Heart left ventricle (tissue), 16 donors: ENCODE measurements at regions not wholly inside any gene's neighbourhood (a gene's known extent, or its start where the extent isn't known, plus 50 kb on each side); places are given as distances from the start of the nearest gene placed in this dataset.

ENCODE experiments used
- ATAC-seq, 4 donors: fragments of 200-7000 bp; cut with Tn5 transposase; one replicate each; pipeline ENCODE4 v1.9.1; 2020 to 2022; ENCODE audit warnings: moderate library complexity in 4 of 4, mild to moderate bottlenecking in 3 of 4, moderate number of reproducible peaks in 1 of 4
- DNase-seq, 5 donors: peaks; one replicate each; pipeline ENCODE4 v3.0.0-alpha.2; 2020
- H3K27ac ChIP-seq, 12 donors: fragments of 200-600 bp; sonication (generic) in 4 of 12; one replicate each; pipeline versions ENCODE4 v1.5.0 to v1.8.0; 2016 to 2022; ENCODE audit warnings: mild to moderate bottlenecking in 2 of 12
- H3K27me3 ChIP-seq, 9 donors: fragments of 200-600 bp; sonication (generic) in 2 of 9; one replicate each; pipeline versions ENCODE4 v1.5.1 to v1.8.0; 2016 to 2022; ENCODE audit warnings: mild to moderate bottlenecking in 3 of 9
- H3K36me3 ChIP-seq, 9 donors: fragments of 200-600 bp; sonication (generic) in 2 of 9; one replicate each; pipeline versions ENCODE4 v1.5.0 to v1.8.0; 2018 to 2022; ENCODE audit warnings: mild to moderate bottlenecking in 2 of 9
- H3K4me1 ChIP-seq, 12 donors: fragments of 200-600 bp; sonication (generic) in 4 of 12; one replicate each; pipeline versions ENCODE4 v1.5.0 to v1.8.0; 2016 to 2022; ENCODE audit warnings: mild to moderate bottlenecking in 3 of 12
- H3K4me3 ChIP-seq, 12 donors: fragments of 200-600 bp; sonication (generic) in 4 of 12; one replicate each; pipeline versions ENCODE4 v1.5.0 to v1.8.0; 2017 to 2022; ENCODE audit warnings: mild to moderate bottlenecking in 9 of 12, moderate library complexity in 4 of 12
- H3K9me3 ChIP-seq, 12 donors: fragments of 200-600 bp; sonication (generic) in 4 of 12; one replicate each; pipeline versions ENCODE4 v1.5.0 to v1.8.0; 2016 to 2022; ENCODE audit warnings: mild to moderate bottlenecking in 1 of 12
- POLR2A ChIP-seq, 2 donors: fragments of 450-650 bp; IDR thresholded peaks; one replicate each; pipeline ENCODE4 v1.6.1; 2017; ENCODE audit warnings: antibody characterized with exemption in 2 of 2, mild to moderate bottlenecking in 2 of 2, moderate library complexity in 2 of 2
- WGBS, 4 donors: extraction: QIAGEN DNeasy Blood & Tissue Kit in 2 of 4; methylation state at CpG; one replicate each; pipeline versions ENCODE4 v1.1.5 to v1.1.7; 2013 to 2018; 5-methylcytosine and 5-hydroxymethylcytosine counted together
- intact Hi-C, 10 donors: fragments of 100-400 bp; cut with DNase I; formaldehyde crosslinking; loops; one replicate each; pipeline versions ENCODE4 v1.11.1 to v1.14.2; 2022
- TF ChIP-seq, protein P1 (sequence below), 12 donors: fragments of 200-600 bp; sonication (generic) in 4 of 12; IDR thresholded peaks; one replicate each; pipeline versions ENCODE4 v1.5.0 to v1.8.0; 2018 to 2022; ENCODE audit warnings: antibody characterized with exemption in 12 of 12, mild to moderate bottlenecking in 5 of 12
- donor health status: ischemic (EF 13 %, LVEDD 7.1; RV severe dilation, severe dysfunction).
- donor health status: healthy with polysubstance abuse.
- donor health status: DM: no; HTN: yes; CAD: no.
- donor health status: DM: no; HTN: no; CAD: no.
- donor health status: ischemic (EF 25% LVEDD 6.9; RV normal size, moderate dysfunction).
- donor health status: ischemic (EF 25% LVEDD 5.7; RV mildly dilated, moderate dysfunction).
- donor health status: healthy.
- donor health status: DM: yes; HTN: yes; CAD: no.
- donor health status: ischemic (EF 35%, LVEDD 5.7; RV mildly dilated, moderate dysfunction).
- donor health status: nonischemic (EF 11% LVEDD 7.7; RV severe dilation, severe dysfunction).
- donor health status: DM: yes; HTN: yes; CAD: no.
- donor health status: PGD.
- donor health status: ischemic (EF 29% LVEDD 5.4; RV normal size, mild dysfunction).
- donor health status: nonischemic (EF 23%, LVEDD 6.1; RV moderate dilation, normal function).

DNA sequence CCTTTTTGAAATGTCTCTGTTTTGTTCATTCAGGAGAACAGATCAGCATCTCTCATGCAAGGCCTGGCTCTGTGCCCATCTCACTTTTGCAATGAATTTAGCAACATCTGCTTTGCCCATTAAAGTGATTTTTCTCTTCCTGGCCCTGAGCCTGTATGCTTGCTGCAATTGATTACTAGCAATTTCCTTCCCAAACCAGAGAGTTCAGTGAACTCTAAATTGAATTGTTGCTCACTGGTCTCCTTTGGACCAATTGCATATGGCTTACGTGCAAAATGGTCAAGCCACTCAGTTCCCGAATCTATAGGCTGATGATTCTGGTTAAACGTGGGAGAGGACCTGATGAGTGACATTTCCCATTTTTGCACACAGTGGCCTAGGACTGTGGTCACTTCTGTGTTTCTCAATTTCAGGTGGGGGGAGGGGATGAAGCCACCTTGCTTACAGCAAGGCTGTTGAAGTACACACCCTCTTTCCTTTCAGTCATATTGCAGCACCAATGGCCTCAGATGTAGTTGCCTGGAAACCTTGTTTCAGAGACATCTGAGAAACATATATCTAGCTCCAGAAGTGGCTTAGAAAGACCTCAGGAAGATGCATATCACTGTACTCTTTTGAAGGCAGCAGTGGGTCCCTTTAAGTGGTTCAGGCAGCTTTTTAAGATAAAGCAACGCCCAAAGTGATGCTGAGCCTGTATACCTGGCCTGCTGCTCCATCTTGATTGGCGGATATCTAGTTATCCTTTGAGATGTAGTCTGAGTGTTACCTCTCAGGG is 201.4 kb downstream of the PTEN start:
- 62 to 68% (median 65%) methylated on average over 5 of the region's 5 CpGs for WGBS, 4 donors

DNA sequence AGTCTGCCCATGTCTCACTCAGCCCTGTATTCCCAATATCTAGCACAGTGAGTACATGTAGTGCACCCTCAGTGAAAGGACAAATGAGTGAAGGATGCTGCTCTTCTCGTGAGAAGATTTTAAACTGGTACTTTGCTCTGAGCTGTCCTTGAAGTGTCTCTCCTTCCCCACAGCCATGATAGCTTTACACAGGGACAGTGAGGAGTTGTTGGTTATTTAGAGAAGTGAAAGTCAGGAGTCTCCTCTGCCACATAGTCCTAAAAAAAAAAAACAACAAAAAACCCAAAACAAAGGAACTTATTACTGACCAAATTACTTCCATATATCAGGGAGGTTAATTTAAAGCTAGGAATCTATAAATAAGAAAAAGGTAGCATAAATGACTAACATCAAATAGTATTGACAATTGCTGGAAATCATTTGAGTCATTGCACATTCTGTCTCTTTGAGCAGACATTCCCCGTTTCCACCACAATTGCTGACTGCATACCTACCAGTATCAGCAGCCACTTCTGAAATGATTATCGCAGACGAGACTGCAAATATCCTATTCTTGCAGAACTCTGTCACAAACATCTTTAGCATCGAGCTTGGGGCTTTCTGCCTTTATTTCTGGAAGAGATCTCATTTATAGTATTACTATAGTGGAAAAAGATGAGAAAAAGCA is 202.1 kb downstream of the PTEN start:
- intact Hi-C loops = loop anchor here in 1 of 10 donors (2.0 to 5.0 kb wide), 2 partner anchors 72 to 203 kb away; partner anchors contain the start of genes KLLN and PTEN
- 75 to 85% (median 77%) methylated on average over 5 of the region's 5 CpGs for WGBS, 4 donors
- H3K4me1 ChIP-seq = peaks cover 10 to 85% (median 39%) of the 10 kb centered on the region in 12 donors
- H3K27me3 ChIP-seq = no peaks in the 10 kb centered on the region
- TF ChIP-seq POLR2A (IDR thresholded peaks at IDR 0.05) = no peak
- TF ChIP-seq, protein P1, sequence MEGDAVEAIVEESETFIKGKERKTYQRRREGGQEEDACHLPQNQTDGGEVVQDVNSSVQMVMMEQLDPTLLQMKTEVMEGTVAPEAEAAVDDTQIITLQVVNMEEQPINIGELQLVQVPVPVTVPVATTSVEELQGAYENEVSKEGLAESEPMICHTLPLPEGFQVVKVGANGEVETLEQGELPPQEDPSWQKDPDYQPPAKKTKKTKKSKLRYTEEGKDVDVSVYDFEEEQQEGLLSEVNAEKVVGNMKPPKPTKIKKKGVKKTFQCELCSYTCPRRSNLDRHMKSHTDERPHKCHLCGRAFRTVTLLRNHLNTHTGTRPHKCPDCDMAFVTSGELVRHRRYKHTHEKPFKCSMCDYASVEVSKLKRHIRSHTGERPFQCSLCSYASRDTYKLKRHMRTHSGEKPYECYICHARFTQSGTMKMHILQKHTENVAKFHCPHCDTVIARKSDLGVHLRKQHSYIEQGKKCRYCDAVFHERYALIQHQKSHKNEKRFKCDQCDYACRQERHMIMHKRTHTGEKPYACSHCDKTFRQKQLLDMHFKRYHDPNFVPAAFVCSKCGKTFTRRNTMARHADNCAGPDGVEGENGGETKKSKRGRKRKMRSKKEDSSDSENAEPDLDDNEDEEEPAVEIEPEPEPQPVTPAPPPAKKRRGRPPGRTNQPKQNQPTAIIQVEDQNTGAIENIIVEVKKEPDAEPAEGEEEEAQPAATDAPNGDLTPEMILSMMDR (IDR thresholded peaks at IDR 0.05) = no peak
- H3K4me3 ChIP-seq = no peak overlapping the region
- peak in 1 of 4 donors; percentile 24 for ATAC-seq
- H3K36me3 ChIP-seq = no peaks in the 10 kb centered on the region
- no peaks in the 10 kb centered on the region for H3K9me3 ChIP-seq
- no peak for DNase-seq
- H3K27ac ChIP-seq = peak overlapping the region in 7 of 12 donors; percentile 7 to 78 (median 13)

More for the DNA sequence above, 201.4 kb downstream of the PTEN start:
- Histone ChIP-seq H3K9me3 (no peaks in the 10 kb centered on the region), H3K27me3 (no peaks in the 10 kb centered on the region), H3K4me3 (no peak overlapping the region), H3K36me3 (no peaks in the 10 kb centered on the region), H3K27ac (peak overlapping the region in 8 of 12 donors; percentile 7 to 78 (median 20)), H3K4me1 (peaks cover 10 to 79% (median 39%) of the 10 kb centered on the region in 12 donors)
- intact Hi-C loops = loop anchor here in 2 of 10 donors (5.0 kb wide), 2 partner anchors 43 to 73 kb away; no protein-coding TSS in a partner anchor
- ATAC-seq (peak; percentile 51 to 69 (median 58)), DNase-seq (peak; percentile 60 to 86 (median 73))
- TF ChIP-seq, protein P1 (IDR thresholded peaks at IDR 0.05) = no peak
- TF ChIP-seq POLR2A (IDR thresholded peaks at IDR 0.05) = no peak

GRCh38 chr10:88066319-88066718 is 202.9 kb downstream of the PTEN start:
- intact Hi-C loops = loop anchor here in 1 of 10 donors (2.0 to 5.0 kb wide), 2 partner anchors 71 to 204 kb away; partner anchors contain the start of genes KLLN and PTEN
- Histone ChIP-seq H3K4me3 (peak overlapping the region in 1 of 12 donors; percentile 1), H3K27me3 (no peaks in the 10 kb centered on the region), H3K27ac (peak overlapping the region in 3 of 12 donors; percentile 2 to 78 (median 41)), H3K4me1 (peaks cover 10 to 93% (median 39%) of the 10 kb centered on the region in 12 donors), H3K36me3 (no peaks in the 10 kb centered on the region), H3K9me3 (no peaks in the 10 kb centered on the region)
- TF ChIP-seq POLR2A (IDR thresholded peaks at IDR 0.05) = no peak
- TF ChIP-seq, protein P1 (IDR thresholded peaks at IDR 0.05) = no peak
- peak in 1 of 4 donors; percentile 27 for ATAC-seq
- WGBS, 4 donors = 79 to 91% (median 84%) methylated on average over 3 of the region's 3 CpGs
- no peak for DNase-seq

DNA sequence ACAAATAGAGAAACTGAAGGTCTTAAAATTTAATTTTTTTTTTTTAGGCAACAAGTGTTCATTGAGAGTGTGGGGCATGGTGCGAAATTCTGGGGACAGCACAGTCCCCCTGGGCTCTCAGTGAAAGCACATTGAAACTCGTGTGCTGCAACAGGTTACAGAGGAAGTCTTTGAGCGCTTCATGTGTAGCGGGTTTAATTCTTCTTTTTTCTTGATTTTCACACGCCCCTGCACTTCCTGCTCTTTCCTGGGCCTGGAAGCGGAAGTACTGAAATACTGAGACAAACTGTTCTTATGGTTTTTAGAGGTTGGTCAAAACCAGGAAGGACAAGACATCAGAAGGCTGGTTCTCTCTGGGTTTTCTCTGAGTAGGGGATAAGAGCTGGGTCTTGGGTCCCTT is 203.5 kb downstream of the PTEN start:
- H3K36me3 ChIP-seq = no peaks in the 10 kb centered on the region
- H3K4me1 ChIP-seq = peaks cover 10 to 94% (median 39%) of the 10 kb centered on the region in 12 donors
- intact Hi-C loops = loop anchor here in 1 of 10 donors (2.0 to 5.0 kb wide), 2 partner anchors 70 to 204 kb away; partner anchors contain the start of genes KLLN and PTEN
- DNase-seq (peak in 1 of 5 donors; percentile 28), ATAC-seq (peak; percentile 27 to 59 (median 51))
- peak overlapping the region in 1 of 12 donors; percentile 1 for H3K4me3 ChIP-seq
- H3K9me3 ChIP-seq = no peaks in the 10 kb centered on the region
- peak overlapping the region in 2 of 12 donors; percentile 2 to 78 for H3K27ac ChIP-seq
- no peaks in the 10 kb centered on the region for H3K27me3 ChIP-seq
- 65 to 79% (median 74%) methylated on average over 6 of the region's 6 CpGs for WGBS, 4 donors
- no peak for TF ChIP-seq POLR2A (IDR thresholded peaks at IDR 0.05)
- TF ChIP-seq, protein P1 (IDR thresholded peaks at IDR 0.05) = no peak
